ENCODE measurements at regions not wholly inside any gene's neighbourhood (a gene's known extent, or its start where the extent isn't known, plus 50 kb on each side); places are given as distances from the start of the nearest gene placed in this dataset.
"Not testable (repeated sequence)": the region's sequence is repeated elsewhere in the genome, so short reads cannot be mapped to it uniquely, and the experiment has no call there.

DNA sequence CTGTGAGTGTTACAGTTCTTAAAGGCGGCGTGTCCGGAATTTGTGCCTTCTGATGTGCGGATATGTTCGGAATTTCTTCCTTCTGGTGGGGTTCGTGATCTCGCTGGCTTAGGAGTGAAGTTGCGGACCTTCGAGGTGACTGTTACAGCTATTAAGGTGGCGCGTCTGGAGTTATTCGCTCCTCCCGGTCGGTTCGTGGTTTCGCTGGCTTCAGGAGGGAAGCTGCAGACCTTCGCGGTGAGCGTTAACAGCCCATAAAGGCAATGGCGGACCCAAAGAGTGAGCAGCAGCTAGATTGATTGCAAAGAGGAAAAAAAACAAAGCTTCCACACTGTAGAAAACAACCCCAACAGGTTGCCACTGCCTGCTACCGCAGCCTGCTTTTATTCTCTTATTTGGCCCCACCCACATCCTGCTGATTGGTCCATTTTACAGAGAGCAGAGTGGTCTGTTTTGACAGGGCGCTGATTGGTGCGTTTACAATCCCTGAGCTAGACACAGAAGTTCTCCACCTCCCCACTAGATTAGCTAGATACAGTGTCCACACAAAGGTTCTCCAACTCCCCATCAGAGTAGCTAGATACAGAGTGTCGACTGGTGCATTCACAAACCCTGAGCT lies 95.7 kb upstream of the MYO10 start:
- not testable (repeated sequence) for TF ChIP-seq YY1 (IDR thresholded peaks at IDR 0.05; ENCODE audit: insufficient read depth, insufficient read length); ZNF274 (IDR thresholded peaks at IDR 0.05; ENCODE audit: low read depth, low read length); SUZ12 (IDR thresholded peaks at IDR 0.05; ENCODE audit: extremely low read depth, insufficient read depth, insufficient read length)
